ENCODE measurements at regions not wholly inside any gene's neighbourhood (a gene's known extent, or its start where the extent isn't known, plus 50 kb on each side); places are given as distances from the start of the nearest gene placed in this dataset.

DNA sequence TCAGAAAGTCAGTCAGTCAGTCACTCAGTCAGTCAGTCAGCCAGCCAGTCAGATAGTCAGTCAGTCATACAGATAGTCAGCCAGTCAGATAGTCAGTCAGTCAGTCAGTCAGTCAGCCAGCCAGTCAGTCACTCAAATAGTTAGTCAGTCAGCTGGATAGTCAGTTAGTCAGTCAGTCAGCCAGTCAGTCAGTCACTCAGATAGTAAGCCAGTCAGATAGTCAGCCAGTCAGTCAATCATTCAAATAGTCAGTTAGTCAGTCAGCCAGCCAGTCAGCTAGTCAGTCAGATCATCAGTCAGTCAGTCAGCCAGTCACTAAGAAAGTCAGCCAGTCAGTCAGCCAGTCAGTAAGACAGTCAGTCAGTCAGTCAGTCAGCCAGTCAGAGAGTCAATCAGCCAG is 477.1 kb downstream of the AGTPBP1 start:
- no peak for TF ChIP-seq EP300 (IDR thresholded peaks at IDR 0.05; ENCODE audit: low read depth)
- TF ChIP-seq, protein P1, sequence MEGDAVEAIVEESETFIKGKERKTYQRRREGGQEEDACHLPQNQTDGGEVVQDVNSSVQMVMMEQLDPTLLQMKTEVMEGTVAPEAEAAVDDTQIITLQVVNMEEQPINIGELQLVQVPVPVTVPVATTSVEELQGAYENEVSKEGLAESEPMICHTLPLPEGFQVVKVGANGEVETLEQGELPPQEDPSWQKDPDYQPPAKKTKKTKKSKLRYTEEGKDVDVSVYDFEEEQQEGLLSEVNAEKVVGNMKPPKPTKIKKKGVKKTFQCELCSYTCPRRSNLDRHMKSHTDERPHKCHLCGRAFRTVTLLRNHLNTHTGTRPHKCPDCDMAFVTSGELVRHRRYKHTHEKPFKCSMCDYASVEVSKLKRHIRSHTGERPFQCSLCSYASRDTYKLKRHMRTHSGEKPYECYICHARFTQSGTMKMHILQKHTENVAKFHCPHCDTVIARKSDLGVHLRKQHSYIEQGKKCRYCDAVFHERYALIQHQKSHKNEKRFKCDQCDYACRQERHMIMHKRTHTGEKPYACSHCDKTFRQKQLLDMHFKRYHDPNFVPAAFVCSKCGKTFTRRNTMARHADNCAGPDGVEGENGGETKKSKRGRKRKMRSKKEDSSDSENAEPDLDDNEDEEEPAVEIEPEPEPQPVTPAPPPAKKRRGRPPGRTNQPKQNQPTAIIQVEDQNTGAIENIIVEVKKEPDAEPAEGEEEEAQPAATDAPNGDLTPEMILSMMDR (IDR thresholded peaks at IDR 0.05): no peak
- no peak for TF ChIP-seq POLR2A (IDR thresholded peaks at IDR 0.05)
- no peak for TF ChIP-seq POLR2AphosphoS5 (IDR thresholded peaks at IDR 0.05)

All from transverse colon (tissue), 4 donors.